Neural crest cell (in vitro differentiated cells): ENCODE measurements at regions not wholly inside any gene's neighbourhood (a gene's known extent, or its start where the extent isn't known, plus 50 kb on each side); places are given as distances from the start of the nearest gene placed in this dataset.

Experiments
- DNase-seq: peaks from one replicate; pipeline ENCODE4 v3.0.0; 2021; ENCODE audit warnings: low read depth, mixed read lengths, low spot score
- H3K27ac Mint-ChIP-seq: one replicate; pipeline ENCODE4 v1.8.0; 2021; ENCODE audit warnings: mild to moderate bottlenecking, mixed read lengths; ENCODE audit not compliant: unreplicated experiment
- H3K27me3 Mint-ChIP-seq: 2 replicates; pipeline ENCODE4 v1.8.0; 2021; ENCODE audit warnings: low read depth, mild to moderate bottlenecking, mixed read lengths
- H3K36me3 Mint-ChIP-seq: 2 replicates; pipeline ENCODE4 v1.8.0; 2021; ENCODE audit warnings: low read depth, mild to moderate bottlenecking, mixed read lengths
- H3K4me1 Mint-ChIP-seq: 2 replicates; pipeline ENCODE4 v1.8.0; 2021; ENCODE audit warnings: mixed read lengths
- H3K4me3 Mint-ChIP-seq: one replicate; pipeline ENCODE4 v1.8.0; 2021; ENCODE audit warnings: mild to moderate bottlenecking, mixed read lengths
- H3K9me3 Mint-ChIP-seq: 2 replicates; pipeline ENCODE4 v1.8.0; 2021; ENCODE audit warnings: mixed read lengths
- TF ChIP-seq, protein P1 (sequence below): fragments of 200-600 bp; sonication (generic); conservative IDR thresholded peaks from 2 replicates; pipeline ENCODE4 v1.5.0; 2021; ENCODE audit warnings: antibody characterized with exemption, mild to moderate bottlenecking

DNA sequence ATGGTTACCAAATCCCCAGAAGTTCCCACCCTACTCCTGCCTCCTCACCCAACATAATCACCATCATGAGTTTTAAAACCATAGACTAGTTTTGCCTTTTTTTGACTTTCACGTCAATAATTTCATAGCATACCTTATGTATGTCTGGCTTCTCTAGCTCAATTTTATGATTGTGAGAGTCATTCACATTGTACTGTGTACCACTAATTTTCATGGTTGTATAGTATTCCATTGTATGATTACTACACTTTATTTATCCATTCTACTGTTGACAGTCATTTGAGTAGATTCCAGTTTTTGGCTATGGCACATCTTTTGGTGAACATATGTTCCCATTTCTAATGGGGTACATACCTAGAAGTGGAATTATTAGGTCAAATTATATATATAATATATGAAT lies 195.3 kb upstream of the TCF21 start:
- Mint-ChIP-seq H3K27ac (no peak overlapping the region), H3K36me3 (no peaks in the 10 kb centered on the region), H3K9me3 (peaks cover 10% of the 10 kb centered on the region), H3K4me3 (no peak overlapping the region), H3K27me3 (no peaks in the 10 kb centered on the region), H3K4me1 (no peaks in the 10 kb centered on the region)
- TF ChIP-seq, protein P1, sequence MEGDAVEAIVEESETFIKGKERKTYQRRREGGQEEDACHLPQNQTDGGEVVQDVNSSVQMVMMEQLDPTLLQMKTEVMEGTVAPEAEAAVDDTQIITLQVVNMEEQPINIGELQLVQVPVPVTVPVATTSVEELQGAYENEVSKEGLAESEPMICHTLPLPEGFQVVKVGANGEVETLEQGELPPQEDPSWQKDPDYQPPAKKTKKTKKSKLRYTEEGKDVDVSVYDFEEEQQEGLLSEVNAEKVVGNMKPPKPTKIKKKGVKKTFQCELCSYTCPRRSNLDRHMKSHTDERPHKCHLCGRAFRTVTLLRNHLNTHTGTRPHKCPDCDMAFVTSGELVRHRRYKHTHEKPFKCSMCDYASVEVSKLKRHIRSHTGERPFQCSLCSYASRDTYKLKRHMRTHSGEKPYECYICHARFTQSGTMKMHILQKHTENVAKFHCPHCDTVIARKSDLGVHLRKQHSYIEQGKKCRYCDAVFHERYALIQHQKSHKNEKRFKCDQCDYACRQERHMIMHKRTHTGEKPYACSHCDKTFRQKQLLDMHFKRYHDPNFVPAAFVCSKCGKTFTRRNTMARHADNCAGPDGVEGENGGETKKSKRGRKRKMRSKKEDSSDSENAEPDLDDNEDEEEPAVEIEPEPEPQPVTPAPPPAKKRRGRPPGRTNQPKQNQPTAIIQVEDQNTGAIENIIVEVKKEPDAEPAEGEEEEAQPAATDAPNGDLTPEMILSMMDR = no peak
- DNase-seq = no peak

- no peak for DNase-seq
- no peaks in the 10 kb centered on the region for H3K4me1 Mint-ChIP-seq
- no peak overlapping the region for H3K4me3 Mint-ChIP-seq
- H3K36me3 Mint-ChIP-seq = no peaks in the 10 kb centered on the region
- TF ChIP-seq, protein P1 = no peak
- H3K9me3 Mint-ChIP-seq = peaks cover 4% of the 10 kb centered on the region
- H3K27me3 Mint-ChIP-seq = no peaks in the 10 kb centered on the region
- no peak overlapping the region for H3K27ac Mint-ChIP-seq
These were observed 191.7 kb upstream of the TCF21 start for GRCh38 chr6:133697185-133697584.

DNA sequence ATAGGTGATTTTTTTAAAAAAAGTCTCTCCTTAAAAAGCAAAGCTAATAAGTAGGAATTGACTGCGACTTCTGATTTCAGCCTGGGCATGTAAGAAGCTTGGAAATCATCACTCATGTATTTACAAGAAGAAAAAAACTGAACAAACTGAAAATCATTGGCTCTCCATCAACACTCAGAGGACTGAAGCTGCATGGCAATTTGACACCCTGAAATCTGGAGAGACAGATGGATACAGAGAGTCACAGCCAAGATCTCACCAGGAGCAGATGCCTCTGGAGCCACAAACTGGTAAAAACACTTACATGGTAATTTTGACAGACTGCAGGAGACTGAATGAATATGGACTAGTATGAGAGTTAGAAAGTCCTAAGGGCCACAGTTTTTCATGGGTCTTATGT lies 191.2 kb upstream of the TCF21 start:
- Mint-ChIP-seq H3K36me3 (no peaks in the 10 kb centered on the region), H3K27me3 (no peaks in the 10 kb centered on the region), H3K4me3 (no peak overlapping the region), H3K9me3 (peaks cover 8% of the 10 kb centered on the region), H3K27ac (no peak overlapping the region), H3K4me1 (no peaks in the 10 kb centered on the region)
- no peak for DNase-seq
- TF ChIP-seq, protein P1 = no peak

DNA sequence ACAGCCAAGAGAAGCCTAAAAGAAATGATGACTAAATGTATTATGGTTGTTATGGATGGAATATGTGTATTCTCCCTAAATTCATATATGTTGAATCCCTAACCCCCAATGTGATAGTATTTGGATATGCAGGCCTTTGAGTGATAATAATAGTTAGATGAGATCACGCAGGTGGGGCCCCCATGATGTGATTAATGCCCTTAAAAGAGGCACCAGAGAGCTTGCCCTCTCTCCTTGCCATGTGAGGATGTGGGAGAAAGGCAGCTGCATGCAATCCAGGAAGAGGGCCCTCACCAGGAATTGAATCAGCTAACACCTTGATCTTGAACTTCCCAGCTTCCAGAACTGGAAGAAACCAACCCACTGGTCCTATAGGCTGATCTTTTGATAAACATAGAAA lies 190.6 kb upstream of the TCF21 start:
- H3K27me3 Mint-ChIP-seq = no peaks in the 10 kb centered on the region
- H3K36me3 Mint-ChIP-seq = no peaks in the 10 kb centered on the region
- TF ChIP-seq, protein P1 = no peak
- DNase-seq = no peak
- H3K27ac Mint-ChIP-seq = no peak overlapping the region
- H3K4me3 Mint-ChIP-seq = no peak overlapping the region
- peaks cover 8% of the 10 kb centered on the region for H3K9me3 Mint-ChIP-seq
- no peaks in the 10 kb centered on the region for H3K4me1 Mint-ChIP-seq

- Mint-ChIP-seq H3K4me3 (no peak overlapping the region), H3K9me3 (peaks cover 5% of the 10 kb centered on the region), H3K36me3 (no peaks in the 10 kb centered on the region), H3K27ac (no peak overlapping the region), H3K4me1 (no peaks in the 10 kb centered on the region), H3K27me3 (no peaks in the 10 kb centered on the region)
- TF ChIP-seq, protein P1 = no peak
- DNase-seq = no peak
These were observed 189.1 kb upstream of the TCF21 start for GRCh38 chr6:133699741-133700385.
